ENCODE measurements at regions not wholly inside any gene's neighbourhood (a gene's known extent, or its start where the extent isn't known, plus 50 kb on each side); places are given as distances from the start of the nearest gene placed in this dataset.
A peak's percentile ranks its signal among the peaks of the same experiment; 100 is the strongest.

DNA sequence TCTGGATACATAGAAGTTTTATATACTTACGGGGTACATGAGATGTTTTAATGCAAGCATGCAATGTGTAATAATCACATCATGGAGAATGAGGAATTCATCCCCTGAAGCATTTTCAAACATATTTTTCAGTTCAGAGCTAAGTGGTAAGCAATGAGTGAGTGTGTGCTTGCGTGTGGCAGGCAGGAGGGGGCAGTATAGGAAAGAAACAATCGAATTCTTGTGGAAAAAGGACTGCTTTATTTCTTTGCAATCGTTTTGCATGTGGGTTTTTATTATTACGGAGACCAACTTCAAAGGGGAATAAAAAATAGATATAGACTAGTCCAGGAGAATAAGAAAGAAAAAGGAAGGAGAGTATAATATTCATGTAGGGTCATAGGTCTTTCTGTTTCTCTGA is 271.6 kb downstream of the CHL1 start:
- TF ChIP-seq, protein P1, sequence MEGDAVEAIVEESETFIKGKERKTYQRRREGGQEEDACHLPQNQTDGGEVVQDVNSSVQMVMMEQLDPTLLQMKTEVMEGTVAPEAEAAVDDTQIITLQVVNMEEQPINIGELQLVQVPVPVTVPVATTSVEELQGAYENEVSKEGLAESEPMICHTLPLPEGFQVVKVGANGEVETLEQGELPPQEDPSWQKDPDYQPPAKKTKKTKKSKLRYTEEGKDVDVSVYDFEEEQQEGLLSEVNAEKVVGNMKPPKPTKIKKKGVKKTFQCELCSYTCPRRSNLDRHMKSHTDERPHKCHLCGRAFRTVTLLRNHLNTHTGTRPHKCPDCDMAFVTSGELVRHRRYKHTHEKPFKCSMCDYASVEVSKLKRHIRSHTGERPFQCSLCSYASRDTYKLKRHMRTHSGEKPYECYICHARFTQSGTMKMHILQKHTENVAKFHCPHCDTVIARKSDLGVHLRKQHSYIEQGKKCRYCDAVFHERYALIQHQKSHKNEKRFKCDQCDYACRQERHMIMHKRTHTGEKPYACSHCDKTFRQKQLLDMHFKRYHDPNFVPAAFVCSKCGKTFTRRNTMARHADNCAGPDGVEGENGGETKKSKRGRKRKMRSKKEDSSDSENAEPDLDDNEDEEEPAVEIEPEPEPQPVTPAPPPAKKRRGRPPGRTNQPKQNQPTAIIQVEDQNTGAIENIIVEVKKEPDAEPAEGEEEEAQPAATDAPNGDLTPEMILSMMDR (conservative IDR thresholded peaks at IDR 0.05; ENCODE audit: low read depth, low read length) = peak; percentile 81
- no peak for TF ChIP-seq EZH2 (IDR thresholded peaks at IDR 0.05; ENCODE audit: borderline replicate concordance, low read depth, low read length, poor library complexity, severe bottlenecking)
